CD1c-positive myeloid dendritic cell (primary cell): ENCODE measurements at regions not wholly inside any gene's neighbourhood (a gene's known extent, or its start where the extent isn't known, plus 50 kb on each side); places are given as distances from the start of the nearest gene placed in this dataset.

Source experiments
- DNase-seq: peaks from one replicate; pipeline ENCODE4 v3.0.0-alpha.2; 2016; ENCODE audit errors: extremely low spot score

- DNase-seq, result no peak
Measured at GRCh38 chr6:53744321-53744720, 50.5 kb upstream of the LRRC1 start.

- DNase-seq, result peak; percentile 93
Measured at GRCh38 chr6:53741034-53741823, 53.6 kb upstream of the LRRC1 start.

- no peak for DNase-seq
Measured at GRCh38 chr6:53737746-53738145, 57.1 kb upstream of the LRRC1 start.

- no peak for DNase-seq
Measured at GRCh38 chr6:53735896-53736295, 58.9 kb upstream of the LRRC1 start.

- DNase-seq, result peak; percentile 50
Measured at GRCh38 chr6:53734473-53735299, 60.1 kb upstream of the LRRC1 start.

GRCh38 chr6:53731866-53732636 is 62.8 kb upstream of the LRRC1 start:
- peak; percentile 71 for DNase-seq

- DNase-seq, result no peak
Measured at GRCh38 chr6:53730767-53731166, 64.0 kb upstream of the LRRC1 start.

- peak; percentile 72 for DNase-seq
Measured at GRCh38 chr6:53728570-53729194, 63.1 kb upstream of the KLHL31 start.

GRCh38 chr6:53727748-53728147 is 62.2 kb upstream of the KLHL31 start:
- DNase-seq, result no peak

- DNase-seq, result peak; percentile 84
Measured at GRCh38 chr6:53725791-53726575, 60.4 kb upstream of the KLHL31 start.

- no peak for DNase-seq
Measured at GRCh38 chr6:53724501-53724900, 58.9 kb upstream of the KLHL31 start.

- DNase-seq, result no peak
Measured at GRCh38 chr6:53723331-53723730, 57.8 kb upstream of the KLHL31 start.

GRCh38 chr6:53721766-53722165 is 56.2 kb upstream of the KLHL31 start:
- no peak for DNase-seq

GRCh38 chr6:53718597-53719460 is 53.3 kb upstream of the KLHL31 start:
- peak; percentile 72 for DNase-seq

GRCh38 chr6:53717566-53717965 is 52.0 kb upstream of the KLHL31 start:
- DNase-seq, result no peak

GRCh38 chr6:53715434-53715833 is 49.9 kb upstream of the KLHL31 start:
- no peak for DNase-seq
